ENCODE measurements at regions not wholly inside any gene's neighbourhood (a gene's known extent, or its start where the extent isn't known, plus 50 kb on each side); places are given as distances from the start of the nearest gene placed in this dataset.

- no peaks in the 10 kb centered on the region for H3K27me3 ChIP-seq
- H3K4me1 ChIP-seq = no peaks in the 10 kb centered on the region
- TF ChIP-seq POLR2A (IDR thresholded peaks at IDR 0.05) = no peak
- no peak for TF ChIP-seq CTCF (IDR thresholded peaks at IDR 0.05)
- H3K36me3 ChIP-seq = no peaks in the 10 kb centered on the region
- H3K9me3 ChIP-seq = no peaks in the 10 kb centered on the region
- no peak overlapping the region for H3K27ac ChIP-seq
- no peak for DNase-seq
- no peak overlapping the region for H3K4me3 ChIP-seq
These were observed 125.1 kb upstream of the GRIP1 start for GRCh38 chr12:66803930-66804329.

- H3K27me3 ChIP-seq = no peaks in the 10 kb centered on the region
- H3K27ac ChIP-seq = no peak overlapping the region
- H3K36me3 ChIP-seq = no peaks in the 10 kb centered on the region
- H3K4me3 ChIP-seq = no peak overlapping the region
- DNase-seq = no peak
- TF ChIP-seq POLR2A (IDR thresholded peaks at IDR 0.05) = no peak
- no peak for TF ChIP-seq CTCF (IDR thresholded peaks at IDR 0.05)
- H3K9me3 ChIP-seq = no peaks in the 10 kb centered on the region
- H3K4me1 ChIP-seq = no peaks in the 10 kb centered on the region
These were observed 125.7 kb upstream of the GRIP1 start for GRCh38 chr12:66804563-66804974.

GRCh38 chr12:66808606-66809005, 129.7 kb upstream of the GRIP1 start:
- DNase-seq = no peak
- H3K36me3 ChIP-seq = no peaks in the 10 kb centered on the region
- no peaks in the 10 kb centered on the region for H3K9me3 ChIP-seq
- H3K4me3 ChIP-seq = no peak overlapping the region
- TF ChIP-seq CTCF (IDR thresholded peaks at IDR 0.05) (no peak), POLR2A (IDR thresholded peaks at IDR 0.05) (no peak)
- no peaks in the 10 kb centered on the region for H3K4me1 ChIP-seq
- H3K27me3 ChIP-seq = no peaks in the 10 kb centered on the region
- no peak overlapping the region for H3K27ac ChIP-seq

- Histone ChIP-seq H3K4me3 (no peak overlapping the region), H3K27ac (no peak overlapping the region), H3K27me3 (no peaks in the 10 kb centered on the region), H3K36me3 (no peaks in the 10 kb centered on the region), H3K4me1 (no peaks in the 10 kb centered on the region), H3K9me3 (no peaks in the 10 kb centered on the region)
- TF ChIP-seq CTCF (IDR thresholded peaks at IDR 0.05) (no peak), POLR2A (IDR thresholded peaks at IDR 0.05) (no peak)
- no peak for DNase-seq
These were observed 134.4 kb upstream of the GRIP1 start for GRCh38 chr12:66813137-66813892.

GRCh38 chr12:66819587-66819986, 140.7 kb upstream of the GRIP1 start:
- TF ChIP-seq POLR2A (IDR thresholded peaks at IDR 0.05) (no peak), CTCF (IDR thresholded peaks at IDR 0.05) (no peak)
- H3K27me3 ChIP-seq = no peaks in the 10 kb centered on the region
- no peak overlapping the region for H3K27ac ChIP-seq
- no peaks in the 10 kb centered on the region for H3K9me3 ChIP-seq
- no peaks in the 10 kb centered on the region for H3K4me1 ChIP-seq
- no peak overlapping the region for H3K4me3 ChIP-seq
- no peak for DNase-seq
- no peaks in the 10 kb centered on the region for H3K36me3 ChIP-seq

Data from Peyer's patch (tissue), 4 donors.